H1 (cell line): ENCODE measurements at regions not wholly inside any gene's neighbourhood (a gene's known extent, or its start where the extent isn't known, plus 50 kb on each side); places are given as distances from the start of the nearest gene placed in this dataset.

Experiments
- CTCF ChIP-seq, 3 experiments: IDR thresholded peaks; 1 replicate in 2 of 3; 2 replicates in 1 of 3; pipeline versions ENCODE4 v1.5.1 to v1.6.1; 2011; ENCODE audit warnings: low read length in 3 of 3, mild to moderate bottlenecking in 3 of 3, inconsistent platforms in 2 of 3, low read depth in 1 of 3, moderate library complexity in 1 of 3; ENCODE audit not compliant: insufficient read depth in 1 of 3; ENCODE audit errors: control extremely low read depth in 1 of 3
- KDM4A ChIP-seq: IDR thresholded peaks from one replicate; pipeline ENCODE4 v1.7.1; 2012; ENCODE audit warnings: low read depth, mild to moderate bottlenecking, moderate library complexity, low read length, inconsistent platforms; ENCODE audit not compliant: severe bottlenecking
- KDM5A ChIP-seq: fragments of 200-600 bp; IDR thresholded peaks from 2 replicates; pipeline ENCODE4 v1.7.1; 2012; ENCODE audit warnings: mild to moderate bottlenecking, low read length, inconsistent platforms, mixed read lengths

GRCh38 chr15:96703091-96703490, 372.6 kb downstream of the NR2F2 start (continued):
- TF ChIP-seq CTCF (IDR thresholded peaks at IDR 0.05; ENCODE audit: control extremely low read depth in 1 of 3, insufficient read depth in 1 of 3, low read depth in 1 of 3, low read length in 3 of 3) (no peak), KDM5A (no peak), KDM4A (no peak)
